ENCODE measurements at regions not wholly inside any gene's neighbourhood (a gene's known extent, or its start where the extent isn't known, plus 50 kb on each side); places are given as distances from the start of the nearest gene placed in this dataset.

DNA sequence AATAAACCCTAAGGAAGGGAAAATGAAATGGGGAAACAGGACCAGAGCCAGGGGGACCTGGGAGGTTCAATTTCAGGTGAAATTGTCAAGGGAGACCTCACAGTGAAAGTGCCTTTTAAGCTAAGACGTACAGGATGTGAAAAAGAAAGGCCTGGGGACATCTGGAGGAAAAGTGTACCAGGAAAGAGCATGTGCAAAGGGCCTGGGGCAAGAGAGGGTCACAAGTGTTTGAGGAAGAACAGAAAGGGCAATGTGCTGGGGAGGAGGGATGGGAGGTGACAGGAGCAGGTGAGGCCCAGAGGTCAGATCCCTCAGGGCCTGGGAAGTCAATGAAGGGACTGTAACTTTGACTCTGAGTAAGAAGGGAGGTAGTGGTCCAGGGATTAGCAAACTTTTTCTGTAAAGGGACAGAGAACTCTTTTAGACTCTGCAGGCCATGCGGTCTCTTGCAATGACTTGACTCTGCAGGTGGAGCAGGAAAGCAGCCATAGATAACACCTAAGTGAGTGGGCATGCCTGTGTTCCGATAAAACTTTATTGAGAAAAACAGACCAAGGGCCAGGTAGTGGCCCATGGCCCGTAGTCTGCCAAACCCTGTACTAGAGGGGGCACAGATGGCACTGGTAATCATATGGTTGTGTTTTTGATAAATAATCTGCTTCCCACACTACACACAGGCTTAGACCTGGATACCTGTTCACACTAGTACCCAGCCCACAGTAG, 93.8 kb downstream of the LITAF start:
- no peaks in the 10 kb centered on the region for H3K27me3 Mint-ChIP-seq (ENCODE audit: low read depth in 2 of 2)
- H3K36me3 Mint-ChIP-seq, result no peaks in the 10 kb centered on the region
- Histone ChIP-seq H3K4me1 (ENCODE audit: control insufficient read depth, insufficient read depth, low read length) (peaks cover 31% of the 10 kb centered on the region), H3K27ac (ENCODE audit: low read length) (no peak overlapping the region), H3K36me3 (ENCODE audit: control insufficient read depth, insufficient read depth, low read length) (no peaks in the 10 kb centered on the region), H3K9me3 (ENCODE audit: control insufficient read depth, insufficient read depth, low read length) (no peaks in the 10 kb centered on the region), H3K27me3 (ENCODE audit: control insufficient read depth, insufficient read depth, low read length) (no peaks in the 10 kb centered on the region), H3K4me3 (ENCODE audit: low read length) (no peak overlapping the region)
- H3K9me3 Mint-ChIP-seq, result no peaks in the 10 kb centered on the region
- no peak overlapping the region for H3K4me3 Mint-ChIP-seq
- intact Hi-C loops (cut with micrococcal nuclease), result no loop called here
- 98% methylated on average over 4 of the region's 4 CpGs for WGBS (ENCODE audit: insufficient coverage)
- no peak overlapping the region for H3K27ac Mint-ChIP-seq
- no peak for TF ChIP-seq CTCF (IDR thresholded peaks at IDR 0.05)
- no peak for DNase-seq
- ATAC-seq, result no peak
- peaks cover 16 to 27% of the 10 kb centered on the region in 2 donors for H3K4me1 Mint-ChIP-seq

- Mint-ChIP-seq H3K27ac (no peak overlapping the region), H3K4me1 (peaks cover 16 to 27% of the 10 kb centered on the region in 2 donors), H3K36me3 (no peaks in the 10 kb centered on the region), H3K4me3 (no peak overlapping the region), H3K27me3 (ENCODE audit: low read depth in 2 of 2) (no peaks in the 10 kb centered on the region), H3K9me3 (no peaks in the 10 kb centered on the region)
- Histone ChIP-seq H3K27me3 (ENCODE audit: control insufficient read depth, insufficient read depth, low read length) (no peaks in the 10 kb centered on the region), H3K4me3 (ENCODE audit: low read length) (no peak overlapping the region), H3K27ac (ENCODE audit: low read length) (no peak overlapping the region), H3K36me3 (ENCODE audit: control insufficient read depth, insufficient read depth, low read length) (no peaks in the 10 kb centered on the region), H3K4me1 (ENCODE audit: control insufficient read depth, insufficient read depth, low read length) (peaks cover 33% of the 10 kb centered on the region), H3K9me3 (ENCODE audit: control insufficient read depth, insufficient read depth, low read length) (no peaks in the 10 kb centered on the region)
- no peak for DNase-seq
- intact Hi-C loops (cut with micrococcal nuclease), result no loop called here
- 98% methylated on average over 9 of the region's 20 CpGs for WGBS (ENCODE audit: insufficient coverage)
- no peak for ATAC-seq
- no peak for TF ChIP-seq CTCF (IDR thresholded peaks at IDR 0.05)
These were observed 93.2 kb downstream of the LITAF start for GRCh38 chr16:11493531-11493929.

- H3K27ac ChIP-seq (ENCODE audit: low read length), result no peak overlapping the region
- no peak for DNase-seq
- no peak for ATAC-seq
- no peaks in the 10 kb centered on the region for H3K36me3 Mint-ChIP-seq
- no peaks in the 10 kb centered on the region for H3K9me3 ChIP-seq (ENCODE audit: control insufficient read depth, insufficient read depth, low read length)
- no peak overlapping the region for H3K4me3 ChIP-seq (ENCODE audit: low read length)
- H3K4me1 ChIP-seq (ENCODE audit: control insufficient read depth, insufficient read depth, low read length), result peaks cover 35% of the 10 kb centered on the region
- no peak overlapping the region for H3K27ac Mint-ChIP-seq
- no peaks in the 10 kb centered on the region for H3K36me3 ChIP-seq (ENCODE audit: control insufficient read depth, insufficient read depth, low read length)
- intact Hi-C loops (cut with micrococcal nuclease), result no loop called here
- TF ChIP-seq CTCF (IDR thresholded peaks at IDR 0.05), result no peak
- WGBS (ENCODE audit: insufficient coverage), result 83% methylated on average over 1 of the region's 17 CpGs
- H3K9me3 Mint-ChIP-seq, result no peaks in the 10 kb centered on the region
- peaks cover 16 to 27% of the 10 kb centered on the region in 2 donors for H3K4me1 Mint-ChIP-seq
- no peak overlapping the region for H3K4me3 Mint-ChIP-seq
- no peaks in the 10 kb centered on the region for H3K27me3 Mint-ChIP-seq (ENCODE audit: low read depth in 2 of 2)
- no peaks in the 10 kb centered on the region for H3K27me3 ChIP-seq (ENCODE audit: control insufficient read depth, insufficient read depth, low read length)
These were observed 92.7 kb downstream of the LITAF start for GRCh38 chr16:11494029-11494428.

- Histone ChIP-seq H3K4me1 (ENCODE audit: control insufficient read depth, insufficient read depth, low read length) (peaks cover 35% of the 10 kb centered on the region), H3K27ac (ENCODE audit: low read length) (no peak overlapping the region), H3K4me3 (ENCODE audit: low read length) (no peak overlapping the region), H3K27me3 (ENCODE audit: control insufficient read depth, insufficient read depth, low read length) (no peaks in the 10 kb centered on the region), H3K36me3 (ENCODE audit: control insufficient read depth, insufficient read depth, low read length) (no peaks in the 10 kb centered on the region), H3K9me3 (ENCODE audit: control insufficient read depth, insufficient read depth, low read length) (no peaks in the 10 kb centered on the region)
- H3K27me3 Mint-ChIP-seq (ENCODE audit: low read depth in 2 of 2), result no peaks in the 10 kb centered on the region
- no peaks in the 10 kb centered on the region for H3K36me3 Mint-ChIP-seq
- DNase-seq (no peak), ATAC-seq (no peak)
- no peak overlapping the region for H3K4me3 Mint-ChIP-seq
- H3K27ac Mint-ChIP-seq, result no peak overlapping the region
- H3K9me3 Mint-ChIP-seq, result no peaks in the 10 kb centered on the region
- TF ChIP-seq CTCF (IDR thresholded peaks at IDR 0.05), result no peak
- H3K4me1 Mint-ChIP-seq, result peaks cover 16 to 27% of the 10 kb centered on the region in 2 donors
- intact Hi-C loops (cut with micrococcal nuclease), result no loop called here
- 93% methylated on average over 12 of the region's 12 CpGs for WGBS (ENCODE audit: insufficient coverage)
These were observed 92.3 kb downstream of the LITAF start for GRCh38 chr16:11494433-11494832.

Measured in natural killer cell (primary cell).